Choroid plexus epithelial cell (primary cell): ENCODE measurements at regions not wholly inside any gene's neighbourhood (a gene's known extent, or its start where the extent isn't known, plus 50 kb on each side); places are given as distances from the start of the nearest gene placed in this dataset.
A peak's percentile ranks its signal among the peaks of the same experiment; 100 is the strongest.

Experiments
- DNase-seq: peaks from one replicate; pipeline ENCODE4 v3.0.0-alpha.2; 2010; ENCODE audit warnings: low read depth
- H3K4me3 ChIP-seq: 2 replicates; pipeline ENCODE4 v1.5.1; 2011; ENCODE audit warnings: low read depth, mild to moderate bottlenecking, control low read depth, low read length, moderate library complexity
- CTCF ChIP-seq: conservative IDR thresholded peaks from 2 replicates; pipeline ENCODE4 v1.5.1; 2011; ENCODE audit warnings: low read depth, mild to moderate bottlenecking, control low read depth, inconsistent platforms, low read length, moderate library complexity

- no peak for TF ChIP-seq CTCF
- peak; percentile 89 for DNase-seq
Observed at GRCh38 chr5:17355586-17356346, 138.3 kb downstream of the BASP1 start.

DNA sequence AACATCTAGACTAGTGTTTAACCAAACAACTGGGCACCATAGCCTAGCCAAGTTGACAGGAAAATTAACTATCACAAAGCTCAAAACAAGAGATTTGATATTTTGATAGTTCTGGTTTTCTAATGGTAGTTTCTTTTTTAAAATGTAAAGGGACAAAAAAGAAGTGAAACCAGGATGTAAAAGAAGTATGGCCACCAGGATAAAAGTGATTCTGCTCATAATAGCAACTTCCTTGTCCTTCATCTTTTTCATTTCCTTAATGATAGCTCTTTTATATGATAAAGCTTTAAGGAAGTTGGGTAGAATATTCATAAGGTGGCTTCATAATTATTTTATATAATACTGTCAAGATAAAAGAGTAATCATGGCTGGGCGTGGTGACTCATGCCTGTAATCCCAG, 139.1 kb downstream of the BASP1 start:
- no peak overlapping the region for H3K4me3 ChIP-seq
- TF ChIP-seq CTCF: no peak
- no peak for DNase-seq

More at GRCh38 chr5:17355586-17356346, 138.3 kb downstream of the BASP1 start:
- H3K4me3 ChIP-seq: no peak overlapping the region

GRCh38 chr5:17357504-17357903, 140.1 kb downstream of the BASP1 start:
- TF ChIP-seq CTCF: no peak
- H3K4me3 ChIP-seq: no peak overlapping the region
- no peak for DNase-seq

DNA sequence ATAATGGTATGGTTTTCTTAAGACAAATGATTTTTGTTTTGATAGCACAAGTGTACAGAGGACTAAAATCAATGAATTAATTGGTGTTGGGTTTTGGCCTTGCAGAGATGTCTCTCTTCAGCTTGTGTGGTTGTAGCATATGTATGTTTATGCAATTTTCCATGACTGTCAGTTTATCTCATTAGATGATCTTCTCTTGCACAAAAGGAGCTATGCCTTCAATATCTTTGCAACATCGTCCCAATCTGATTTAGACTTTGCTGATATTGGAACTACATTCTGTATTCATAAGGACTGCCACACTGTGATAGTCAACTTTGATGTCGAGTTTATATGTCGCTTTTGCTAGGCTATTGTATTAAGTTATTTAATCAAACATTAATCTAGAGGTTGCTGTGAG, 140.0 kb upstream of the TAF11L2 start:
- no peak overlapping the region for H3K4me3 ChIP-seq
- DNase-seq: no peak
- TF ChIP-seq CTCF: no peak

DNA sequence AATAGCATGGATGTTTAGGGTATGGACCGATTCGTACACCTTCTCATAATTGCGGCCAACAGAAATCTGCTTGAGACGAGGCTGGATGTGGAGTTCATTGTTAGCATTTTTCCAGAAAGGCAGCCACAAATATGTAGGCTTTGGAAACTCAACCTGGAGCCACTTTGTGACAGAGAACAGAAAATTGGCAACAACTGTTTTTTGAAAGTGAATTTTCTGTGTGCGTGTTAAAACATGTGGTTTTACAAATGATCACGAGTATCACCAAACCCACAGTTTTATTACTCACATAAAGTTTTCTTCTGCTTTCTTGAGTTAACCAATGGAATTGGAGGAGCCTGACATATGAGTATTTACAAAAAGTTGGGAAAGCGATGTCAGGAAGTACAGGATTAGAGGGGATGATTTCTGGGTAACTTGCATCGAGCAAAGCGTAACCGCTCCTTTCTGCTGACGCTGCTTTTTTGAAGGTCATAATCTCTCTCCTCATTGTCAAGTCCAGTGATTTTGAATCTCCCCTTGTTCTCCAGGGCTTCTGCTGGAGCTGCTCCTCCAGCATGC, 138.5 kb upstream of the TAF11L2 start:
- DNase-seq: peak; percentile 82

DNA sequence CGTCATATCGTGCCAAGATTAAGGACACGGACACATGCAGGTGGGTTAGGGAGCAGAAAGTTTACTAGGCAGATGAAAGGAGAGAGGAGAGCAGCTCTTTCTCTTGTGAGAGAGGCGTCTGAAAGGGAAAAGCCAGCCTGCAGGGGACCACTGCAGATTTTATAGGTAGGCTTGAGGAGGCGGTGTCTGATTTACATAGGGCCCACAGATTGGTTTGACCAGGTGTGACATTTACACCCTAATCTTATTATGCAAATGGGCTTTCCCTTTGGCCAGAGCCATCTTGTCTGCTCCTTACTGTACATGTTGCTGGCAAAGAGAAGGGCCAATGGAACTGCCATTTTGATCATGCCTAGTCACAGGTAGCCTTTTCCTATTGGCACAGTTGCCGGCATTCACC, 137.2 kb upstream of the TAF11L2 start:
- H3K4me3 ChIP-seq: no peak overlapping the region
- no peak for DNase-seq
- no peak for TF ChIP-seq CTCF

More for the DNA sequence above, 138.5 kb upstream of the TAF11L2 start:
- no peak for TF ChIP-seq CTCF
- H3K4me3 ChIP-seq: no peak overlapping the region

DNA sequence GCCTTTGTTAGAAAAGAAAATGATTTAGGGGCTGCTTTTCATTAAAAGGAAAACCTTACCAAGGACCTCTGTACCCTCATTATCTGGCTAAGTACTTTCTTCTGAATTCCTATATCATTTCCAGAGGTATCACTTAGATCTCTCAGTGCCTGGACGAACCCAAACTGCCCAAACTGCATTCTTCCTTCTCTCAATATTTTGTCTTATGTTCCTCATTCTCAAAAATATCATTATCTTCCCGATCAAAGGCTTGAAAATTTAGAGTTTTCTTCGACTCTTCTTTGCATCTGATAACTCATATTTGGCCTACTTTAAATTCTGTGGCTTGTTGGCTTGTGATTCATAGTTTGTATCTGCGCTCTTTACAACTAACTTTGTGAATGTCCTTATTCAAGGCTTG, 136.7 kb upstream of the TAF11L2 start:
- no peak for DNase-seq
- H3K4me3 ChIP-seq: no peak overlapping the region
- no peak for TF ChIP-seq CTCF
